HG02852 (cell line): ENCODE measurements at regions not wholly inside any gene's neighbourhood (a gene's known extent, or its start where the extent isn't known, plus 50 kb on each side); places are given as distances from the start of the nearest gene placed in this dataset.

ENCODE experiments used
- ATAC-seq: cut with Tn5 transposase; IDR thresholded peaks from one replicate; pipeline ENCODE4 v1.9.1; 2021; ENCODE audit warnings: mild to moderate bottlenecking, moderate library complexity; ENCODE audit not compliant: unreplicated experiment

GRCh38 chr7:17212188-17212587 lies 86.3 kb upstream of the AHR start:
- ATAC-seq: no peak

GRCh38 chr7:17227766-17228490 lies 70.5 kb upstream of the AHR start:
- ATAC-seq: no peak

GRCh38 chr7:17229228-17229627 lies 69.2 kb upstream of the AHR start:
- no peak for ATAC-seq

GRCh38 chr7:17230099-17230807 lies 68.2 kb upstream of the AHR start:
- ATAC-seq: no peak

GRCh38 chr7:17233603-17234002 lies 64.8 kb upstream of the AHR start:
- no peak for ATAC-seq

- ATAC-seq: peak; percentile 42
These were observed 64.4 kb upstream of the AHR start for GRCh38 chr7:17234030-17234397.

- peak; percentile 98 for ATAC-seq
These were observed 63.9 kb upstream of the AHR start for GRCh38 chr7:17234398-17235031.

GRCh38 chr7:17236171-17236570 lies 62.3 kb upstream of the AHR start:
- no peak for ATAC-seq

GRCh38 chr7:17236603-17237002 lies 61.8 kb upstream of the AHR start:
- no peak for ATAC-seq

- ATAC-seq: no peak
These were observed 59.4 kb upstream of the AHR start for GRCh38 chr7:17239046-17239445.

- no peak for ATAC-seq
These were observed 58.5 kb upstream of the AHR start for GRCh38 chr7:17239683-17240521.

GRCh38 chr7:17242504-17242903 lies 55.9 kb upstream of the AHR start:
- ATAC-seq: no peak

GRCh38 chr7:17244786-17245185 lies 53.7 kb upstream of the AHR start:
- no peak for ATAC-seq

GRCh38 chr7:17247357-17247756 lies 51.1 kb upstream of the AHR start:
- ATAC-seq: no peak

- ATAC-seq: no peak
These were observed 49.9 kb upstream of the AHR start for GRCh38 chr7:17248527-17248926.
